ENCODE measurements at regions not wholly inside any gene's neighbourhood (a gene's known extent, or its start where the extent isn't known, plus 50 kb on each side); places are given as distances from the start of the nearest gene placed in this dataset.
A peak's percentile ranks its signal among the peaks of the same experiment; 100 is the strongest.

DNA sequence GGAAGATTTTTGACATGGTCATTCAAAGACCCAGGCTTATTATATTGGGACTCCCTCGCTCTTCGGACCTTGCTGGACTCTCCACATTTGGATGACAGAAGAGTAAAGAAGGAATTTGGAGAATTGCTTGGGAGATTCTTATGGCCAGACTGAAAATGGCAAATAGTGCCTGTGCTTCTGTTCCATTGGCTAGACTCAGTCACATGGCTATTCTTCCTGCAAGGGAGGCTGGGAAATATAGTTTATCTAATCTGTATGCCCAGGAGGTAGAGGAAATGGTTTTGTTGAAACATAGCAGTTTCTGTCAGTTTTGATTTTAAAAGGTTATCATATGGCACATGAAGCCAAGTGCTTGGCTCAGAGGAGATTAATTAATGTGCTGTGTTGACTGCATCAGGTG is 286.6 kb upstream of the JAG1 start:
- no peak overlapping the region for H3K27ac ChIP-seq
- no peaks in the 10 kb centered on the region for H3K27me3 ChIP-seq
- H3K36me3 ChIP-seq = no peaks in the 10 kb centered on the region
- TF ChIP-seq, protein P1, sequence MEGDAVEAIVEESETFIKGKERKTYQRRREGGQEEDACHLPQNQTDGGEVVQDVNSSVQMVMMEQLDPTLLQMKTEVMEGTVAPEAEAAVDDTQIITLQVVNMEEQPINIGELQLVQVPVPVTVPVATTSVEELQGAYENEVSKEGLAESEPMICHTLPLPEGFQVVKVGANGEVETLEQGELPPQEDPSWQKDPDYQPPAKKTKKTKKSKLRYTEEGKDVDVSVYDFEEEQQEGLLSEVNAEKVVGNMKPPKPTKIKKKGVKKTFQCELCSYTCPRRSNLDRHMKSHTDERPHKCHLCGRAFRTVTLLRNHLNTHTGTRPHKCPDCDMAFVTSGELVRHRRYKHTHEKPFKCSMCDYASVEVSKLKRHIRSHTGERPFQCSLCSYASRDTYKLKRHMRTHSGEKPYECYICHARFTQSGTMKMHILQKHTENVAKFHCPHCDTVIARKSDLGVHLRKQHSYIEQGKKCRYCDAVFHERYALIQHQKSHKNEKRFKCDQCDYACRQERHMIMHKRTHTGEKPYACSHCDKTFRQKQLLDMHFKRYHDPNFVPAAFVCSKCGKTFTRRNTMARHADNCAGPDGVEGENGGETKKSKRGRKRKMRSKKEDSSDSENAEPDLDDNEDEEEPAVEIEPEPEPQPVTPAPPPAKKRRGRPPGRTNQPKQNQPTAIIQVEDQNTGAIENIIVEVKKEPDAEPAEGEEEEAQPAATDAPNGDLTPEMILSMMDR (IDR thresholded peaks at IDR 0.05; ENCODE audit: low read depth, low read length) = no peak
- DNase-seq (ENCODE audit: low read depth in 1 of 2, low spot score in 1 of 2) = no peak
- H3K4me3 ChIP-seq = no peak overlapping the region
- H3K4me1 ChIP-seq (ENCODE audit: low read depth) = no peaks in the 10 kb centered on the region
- no peaks in the 10 kb centered on the region for H3K9me3 ChIP-seq (ENCODE audit: low read depth)

DNA sequence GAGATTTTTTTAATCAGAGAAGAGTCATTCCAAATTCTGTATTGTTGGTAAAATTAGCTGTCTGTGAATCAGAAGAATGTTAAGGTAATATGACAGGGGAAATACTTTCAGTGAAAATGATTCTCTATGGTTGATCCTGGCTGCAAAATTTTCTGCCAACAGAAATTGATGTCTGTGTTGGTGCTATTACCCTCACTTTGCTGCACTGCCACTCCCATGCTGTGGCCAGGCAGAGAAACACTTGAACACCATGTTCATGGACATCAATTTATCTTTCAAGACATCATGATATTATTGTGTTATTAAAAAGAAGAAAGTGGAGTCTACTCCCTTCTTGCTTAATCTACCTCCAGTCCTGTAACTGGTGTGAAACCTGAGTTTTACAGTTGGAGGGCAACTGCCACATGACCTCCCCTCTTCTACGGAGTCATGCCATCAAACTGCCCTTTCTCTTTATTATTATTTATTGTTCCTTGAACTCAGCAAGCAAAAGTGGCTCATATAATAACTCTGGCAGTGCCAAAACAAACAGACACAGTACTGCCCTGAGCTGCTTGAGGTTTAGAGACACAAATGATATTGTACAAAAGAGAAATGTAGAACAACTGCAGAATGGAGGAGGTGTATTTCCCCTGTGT is 288.0 kb upstream of the JAG1 start:
- H3K9me3 ChIP-seq (ENCODE audit: low read depth) = no peaks in the 10 kb centered on the region
- no peaks in the 10 kb centered on the region for H3K4me1 ChIP-seq (ENCODE audit: low read depth)
- H3K36me3 ChIP-seq = no peaks in the 10 kb centered on the region
- H3K27ac ChIP-seq = no peak overlapping the region
- no peak for DNase-seq (ENCODE audit: low read depth in 1 of 2, low spot score in 1 of 2)
- no peaks in the 10 kb centered on the region for H3K27me3 ChIP-seq
- no peak overlapping the region for H3K4me3 ChIP-seq
- TF ChIP-seq, protein P1 (IDR thresholded peaks at IDR 0.05; ENCODE audit: low read depth, low read length) = no peak

DNA sequence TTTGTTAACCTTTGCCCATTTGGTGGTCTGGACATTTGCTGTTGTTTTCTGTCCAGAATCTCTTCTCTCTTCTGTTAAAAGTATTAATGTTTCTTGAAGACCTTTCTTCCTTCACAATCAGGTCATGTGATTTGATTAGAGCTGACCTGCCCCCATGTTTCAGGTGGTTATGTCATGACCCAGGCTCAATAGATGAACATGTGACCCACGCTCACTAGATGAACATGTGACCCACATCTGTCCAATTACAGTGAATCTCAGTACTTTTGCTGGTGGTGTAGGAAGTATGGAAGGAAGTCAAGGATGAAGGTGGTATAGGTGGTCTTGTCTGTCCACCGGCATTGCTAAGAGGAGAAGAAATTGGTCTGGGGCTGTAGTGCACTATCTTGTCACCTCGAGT is 289.1 kb upstream of the JAG1 start:
- Histone ChIP-seq H3K4me3 (no peak overlapping the region), H3K9me3 (ENCODE audit: low read depth) (no peaks in the 10 kb centered on the region), H3K36me3 (no peaks in the 10 kb centered on the region), H3K27me3 (no peaks in the 10 kb centered on the region), H3K4me1 (ENCODE audit: low read depth) (no peaks in the 10 kb centered on the region), H3K27ac (no peak overlapping the region)
- TF ChIP-seq, protein P1 (IDR thresholded peaks at IDR 0.05; ENCODE audit: low read depth, low read length) = no peak
- DNase-seq (ENCODE audit: low read depth in 1 of 2, low spot score in 1 of 2) = no peak

DNA sequence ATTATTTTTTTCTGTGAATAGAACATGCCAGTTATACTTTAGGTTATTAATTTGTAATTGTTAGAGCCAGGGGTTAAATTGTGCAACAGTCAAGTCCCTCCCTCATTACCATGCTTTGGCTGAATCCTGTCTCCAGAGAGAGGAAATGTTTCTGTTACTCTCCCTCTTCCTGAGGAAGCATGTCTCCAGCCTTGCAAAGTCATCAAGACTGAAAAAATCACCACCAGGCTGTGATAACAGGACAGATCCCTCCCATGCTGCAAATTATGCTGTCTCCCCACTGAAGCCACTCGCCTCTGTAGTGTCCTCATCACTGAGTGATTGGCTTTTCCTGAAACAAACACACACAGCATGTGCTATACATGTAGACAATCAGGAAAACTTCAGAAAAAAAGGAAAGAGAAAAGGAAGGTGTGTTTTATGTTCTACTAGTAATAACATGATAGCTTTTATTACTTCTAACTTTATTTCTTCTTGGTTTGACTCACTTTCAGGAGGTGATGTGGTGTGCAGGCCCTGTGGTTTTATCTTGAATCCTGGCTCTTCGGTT is 290.0 kb upstream of the JAG1 start:
- peak in 1 of 2 donors; percentile 71 for DNase-seq (ENCODE audit: low read depth in 1 of 2, low spot score in 1 of 2)
- Histone ChIP-seq H3K27ac (no peak overlapping the region), H3K36me3 (no peaks in the 10 kb centered on the region), H3K27me3 (no peaks in the 10 kb centered on the region), H3K4me1 (ENCODE audit: low read depth) (no peaks in the 10 kb centered on the region), H3K4me3 (no peak overlapping the region), H3K9me3 (ENCODE audit: low read depth) (no peaks in the 10 kb centered on the region)
- TF ChIP-seq, protein P1 (IDR thresholded peaks at IDR 0.05; ENCODE audit: low read depth, low read length) = no peak

DNA sequence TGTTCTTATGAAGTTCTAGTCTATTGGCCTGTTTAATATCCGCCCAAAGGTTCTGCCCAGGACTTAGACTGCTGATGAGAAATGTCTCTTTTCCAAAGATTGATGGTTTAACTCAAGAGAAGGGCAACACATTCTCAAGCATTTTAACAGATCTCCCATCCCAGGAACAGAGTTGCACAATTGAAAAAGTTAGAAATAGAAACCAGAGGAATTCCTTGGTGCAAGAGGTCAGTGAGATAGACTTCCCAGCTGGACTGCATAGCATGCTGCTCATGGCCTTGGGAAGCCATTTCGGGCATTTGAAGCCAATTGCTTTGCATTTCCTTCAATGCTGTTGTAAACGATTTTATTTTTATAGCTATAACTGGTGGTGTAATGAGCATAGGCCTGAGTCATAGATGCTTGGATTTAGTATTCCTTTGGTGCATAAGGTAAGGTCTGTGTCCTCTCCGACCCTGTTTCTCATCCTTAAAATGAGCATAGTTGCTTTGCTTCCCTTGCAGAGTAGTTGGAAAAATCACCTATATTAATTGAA is 292.2 kb upstream of the JAG1 start:
- DNase-seq (ENCODE audit: low read depth in 1 of 2, low spot score in 1 of 2) = peak in 1 of 2 donors; percentile 73
- TF ChIP-seq, protein P1 (IDR thresholded peaks at IDR 0.05; ENCODE audit: low read depth, low read length) = no peak
- no peak overlapping the region for H3K27ac ChIP-seq
- no peaks in the 10 kb centered on the region for H3K27me3 ChIP-seq
- no peaks in the 10 kb centered on the region for H3K36me3 ChIP-seq
- H3K9me3 ChIP-seq (ENCODE audit: low read depth) = no peaks in the 10 kb centered on the region
- H3K4me1 ChIP-seq (ENCODE audit: low read depth) = no peaks in the 10 kb centered on the region
- H3K4me3 ChIP-seq = no peak overlapping the region
